OCI-LY1 (cell line): ENCODE measurements at regions not wholly inside any gene's neighbourhood (a gene's known extent, or its start where the extent isn't known, plus 50 kb on each side); places are given as distances from the start of the nearest gene placed in this dataset.

Experiments used
- EZH2 ChIP-seq: fragments of 200-600 bp; sonication (generic), shearing (Covaris generic); IDR thresholded peaks from 2 replicates; pipeline ENCODE4 v1.8.0; 2017; ENCODE audit warnings: borderline replicate concordance, mixed run types, mild to moderate bottlenecking, antibody characterized with exemption, low read length, moderate library complexity, mixed read lengths
- TF ChIP-seq, protein P1 (sequence below): fragments of 200-600 bp; sonication (generic), shearing (Covaris generic); IDR thresholded peaks from 2 replicates; pipeline ENCODE4 v1.5.1; 2017; ENCODE audit warnings: mild to moderate bottlenecking, antibody characterized with exemption, low read length, moderate library complexity, mixed read lengths

DNA sequence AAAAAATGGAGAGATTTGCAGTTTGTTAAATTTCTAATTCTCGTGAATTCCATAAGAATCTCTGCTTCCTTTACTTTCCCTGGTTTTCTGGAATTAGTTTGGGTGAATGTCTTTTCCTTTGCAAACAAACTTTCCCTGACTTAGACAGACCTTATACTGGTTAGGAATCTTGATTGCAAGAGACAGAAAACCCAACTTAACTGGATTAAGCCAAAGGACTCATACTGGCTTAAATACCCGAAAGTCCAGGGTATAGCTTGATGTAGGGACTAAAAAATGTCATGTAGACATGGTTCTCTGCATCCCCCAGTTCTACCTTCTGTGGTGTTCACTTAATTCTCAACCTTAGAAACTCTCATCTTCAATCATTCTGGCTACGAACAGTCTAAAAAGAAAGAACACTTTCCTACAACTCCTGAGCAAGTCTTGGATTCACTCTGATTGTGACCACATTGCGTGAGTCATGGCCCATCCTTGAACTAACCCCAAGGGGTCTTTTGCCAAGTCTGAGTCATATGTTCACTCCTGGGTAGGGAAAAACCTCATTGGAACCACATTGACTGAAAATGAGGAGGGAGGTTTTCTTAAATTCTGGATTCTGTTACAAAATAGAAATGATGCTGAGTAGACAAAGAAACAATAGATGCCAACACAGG is 136.0 kb upstream of the DAZL start:
- TF ChIP-seq, protein P1, sequence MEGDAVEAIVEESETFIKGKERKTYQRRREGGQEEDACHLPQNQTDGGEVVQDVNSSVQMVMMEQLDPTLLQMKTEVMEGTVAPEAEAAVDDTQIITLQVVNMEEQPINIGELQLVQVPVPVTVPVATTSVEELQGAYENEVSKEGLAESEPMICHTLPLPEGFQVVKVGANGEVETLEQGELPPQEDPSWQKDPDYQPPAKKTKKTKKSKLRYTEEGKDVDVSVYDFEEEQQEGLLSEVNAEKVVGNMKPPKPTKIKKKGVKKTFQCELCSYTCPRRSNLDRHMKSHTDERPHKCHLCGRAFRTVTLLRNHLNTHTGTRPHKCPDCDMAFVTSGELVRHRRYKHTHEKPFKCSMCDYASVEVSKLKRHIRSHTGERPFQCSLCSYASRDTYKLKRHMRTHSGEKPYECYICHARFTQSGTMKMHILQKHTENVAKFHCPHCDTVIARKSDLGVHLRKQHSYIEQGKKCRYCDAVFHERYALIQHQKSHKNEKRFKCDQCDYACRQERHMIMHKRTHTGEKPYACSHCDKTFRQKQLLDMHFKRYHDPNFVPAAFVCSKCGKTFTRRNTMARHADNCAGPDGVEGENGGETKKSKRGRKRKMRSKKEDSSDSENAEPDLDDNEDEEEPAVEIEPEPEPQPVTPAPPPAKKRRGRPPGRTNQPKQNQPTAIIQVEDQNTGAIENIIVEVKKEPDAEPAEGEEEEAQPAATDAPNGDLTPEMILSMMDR: no peak
- no peak for TF ChIP-seq EZH2
